ENCODE measurements at regions not wholly inside any gene's neighbourhood (a gene's known extent, or its start where the extent isn't known, plus 50 kb on each side); places are given as distances from the start of the nearest gene placed in this dataset.
"Not testable (repeated sequence)": the region's sequence is repeated elsewhere in the genome, so short reads cannot be mapped to it uniquely, and the experiment has no call there.

DNA sequence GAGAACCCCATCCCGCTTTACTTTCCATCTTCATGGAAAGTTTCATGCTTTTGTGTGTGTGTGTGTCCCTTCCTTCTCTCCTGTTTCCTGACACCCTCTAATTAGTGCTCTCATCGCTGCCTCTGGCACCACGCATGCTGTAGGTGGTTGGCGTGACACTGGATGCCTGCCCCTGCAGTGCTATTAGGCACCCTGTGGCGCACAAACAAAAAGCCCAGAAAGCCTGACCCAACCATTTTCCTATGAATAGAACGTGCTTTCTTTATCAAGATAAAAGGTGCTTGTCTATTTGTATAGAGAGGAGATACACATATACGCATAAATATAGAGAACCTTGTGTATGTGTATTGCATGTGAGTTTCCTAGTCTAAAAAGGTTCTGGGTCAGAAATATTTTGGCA lies 120.8 kb upstream of the CDCA7L start:
- no peak for DNase-seq (ENCODE audit: low spot score)

GRCh38 chr7:22064816-22065215 lies 119.1 kb upstream of the CDCA7L start:
- DNase-seq (ENCODE audit: low spot score): no peak

DNA sequence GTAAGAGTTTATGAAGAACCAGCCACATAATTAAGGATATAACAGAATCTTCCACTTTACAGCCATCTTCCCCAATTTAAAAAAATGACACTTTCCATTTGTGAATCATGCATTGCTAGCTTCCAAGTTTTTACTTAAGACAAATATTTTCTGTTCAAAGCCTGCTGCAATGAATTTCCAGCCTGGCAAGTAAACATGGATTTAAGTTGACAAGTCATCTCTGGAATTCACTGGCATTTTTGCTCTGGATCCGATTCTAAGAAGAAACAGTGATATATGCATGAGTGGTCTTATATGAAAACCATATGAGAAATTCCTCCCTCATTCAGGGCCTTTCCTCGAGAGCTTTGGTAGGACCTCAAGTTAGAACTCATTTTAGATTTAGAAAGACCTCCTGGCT lies 116.1 kb upstream of the CDCA7L start:
- DNase-seq (ENCODE audit: low spot score): no peak

GRCh38 chr7:22060863-22061262 lies 115.2 kb upstream of the CDCA7L start:
- no peak for DNase-seq (ENCODE audit: low spot score)

DNA sequence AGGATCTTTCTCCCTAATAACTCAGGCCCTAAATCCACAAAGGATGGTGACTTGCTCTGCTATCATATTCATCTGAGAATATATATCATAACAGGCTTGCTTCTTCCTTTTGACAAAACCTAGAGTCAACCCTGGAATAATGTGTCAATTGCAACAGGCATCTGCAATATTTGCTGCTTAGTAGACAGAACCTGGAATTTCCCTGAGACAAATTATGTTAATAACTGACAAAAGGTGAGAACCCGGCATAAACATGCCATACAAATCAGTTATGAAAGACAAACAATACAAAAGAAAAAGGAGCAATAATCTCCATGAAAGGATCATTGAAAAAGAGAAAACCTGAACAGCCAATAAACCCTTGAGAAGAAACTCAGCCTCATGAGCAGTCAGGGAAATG lies 114.5 kb upstream of the CDCA7L start:
- no peak for DNase-seq (ENCODE audit: low spot score)

DNA sequence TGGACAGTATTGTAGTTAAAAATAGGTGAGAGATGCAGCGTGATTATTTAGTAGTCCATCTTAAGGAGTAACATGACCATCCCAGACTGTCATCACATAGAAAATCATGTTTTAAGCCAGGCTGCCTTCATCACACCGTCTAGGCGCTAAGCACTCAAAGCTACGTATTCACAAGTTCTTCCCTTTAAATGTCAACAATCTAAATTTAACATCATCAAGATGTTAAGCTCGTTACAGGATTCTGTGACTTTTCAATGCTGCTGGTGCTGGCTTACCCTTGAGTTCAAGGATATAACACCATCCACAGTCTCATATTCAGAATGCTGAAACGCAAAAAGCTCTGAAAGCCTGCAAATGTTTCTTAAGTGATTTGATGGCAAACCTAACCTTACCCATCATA lies 109.5 kb upstream of the CDCA7L start:
- DNase-seq (ENCODE audit: low spot score): no peak

GRCh38 chr7:22052674-22053365 lies 107.1 kb upstream of the CDCA7L start:
- no peak for DNase-seq (ENCODE audit: low spot score)

GRCh38 chr7:22051886-22052673 lies 106.4 kb upstream of the CDCA7L start:
- no peak for DNase-seq (ENCODE audit: low spot score)

GRCh38 chr7:22049766-22050500 lies 104.2 kb upstream of the CDCA7L start:
- DNase-seq (ENCODE audit: low spot score): no peak

- no peak for DNase-seq (ENCODE audit: low spot score)
Observed at GRCh38 chr7:22043367-22043766, 97.7 kb upstream of the CDCA7L start.

DNA sequence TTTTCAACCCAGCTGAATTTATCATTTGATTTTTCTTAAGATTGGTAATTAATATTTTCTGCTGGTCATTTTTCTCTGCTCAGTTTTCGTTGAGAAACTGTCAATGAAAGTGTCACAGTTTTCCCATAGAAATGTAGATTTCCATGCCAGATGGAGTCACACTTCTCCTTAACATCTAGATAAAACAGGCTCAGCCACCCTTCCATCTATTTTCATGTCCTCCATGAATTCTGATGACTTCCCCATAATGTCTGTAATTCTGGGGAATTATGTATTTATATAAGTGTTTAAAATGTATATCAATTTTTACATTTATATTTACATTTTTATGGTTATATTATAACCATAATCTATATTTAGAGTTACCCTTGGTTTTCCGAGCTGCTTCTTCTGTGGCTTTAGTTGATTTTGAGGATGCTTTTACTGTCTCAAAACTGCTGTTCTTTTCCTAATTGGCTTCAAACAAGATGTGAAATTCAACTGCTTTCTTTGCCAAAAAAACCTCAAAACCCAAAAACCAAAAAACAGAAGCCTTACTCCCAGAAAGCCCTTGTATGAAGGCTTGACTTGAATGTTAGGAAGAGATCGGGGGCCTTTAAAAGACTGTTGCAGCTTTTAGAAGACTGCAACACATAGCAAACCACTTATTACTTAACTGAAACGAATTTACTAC lies 95.4 kb upstream of the CDCA7L start:
- no peak for DNase-seq (ENCODE audit: low spot score)

- DNase-seq (ENCODE audit: low spot score): no peak
Observed at GRCh38 chr7:22039670-22040069, 94.0 kb upstream of the CDCA7L start.

DNA sequence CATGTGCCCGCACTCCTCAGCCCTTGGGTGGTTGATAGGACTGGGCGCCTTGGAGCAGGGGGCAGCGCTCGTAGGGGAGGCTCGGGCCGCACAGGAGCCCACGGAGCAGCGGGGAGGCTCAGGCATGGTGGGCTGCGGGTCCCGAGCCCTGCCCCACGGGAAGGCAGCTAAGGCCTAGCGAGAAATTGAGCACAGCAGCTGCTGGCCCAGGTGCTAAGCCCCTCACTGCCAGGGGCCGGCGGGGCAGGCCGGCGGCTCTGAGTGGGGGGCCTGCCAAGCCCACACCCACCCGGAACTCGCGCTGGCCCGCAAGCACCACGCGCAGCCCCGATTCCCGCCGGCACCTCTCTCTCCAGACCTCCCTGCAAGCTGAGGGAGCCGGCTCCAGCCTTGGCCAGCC lies 86.7 kb upstream of the CDCA7L start:
- DNase-seq (ENCODE audit: low spot score): not testable (repeated sequence)

- DNase-seq (ENCODE audit: low spot score): not testable (repeated sequence)
Observed at GRCh38 chr7:22028656-22029055, 83.0 kb upstream of the CDCA7L start.

DNA sequence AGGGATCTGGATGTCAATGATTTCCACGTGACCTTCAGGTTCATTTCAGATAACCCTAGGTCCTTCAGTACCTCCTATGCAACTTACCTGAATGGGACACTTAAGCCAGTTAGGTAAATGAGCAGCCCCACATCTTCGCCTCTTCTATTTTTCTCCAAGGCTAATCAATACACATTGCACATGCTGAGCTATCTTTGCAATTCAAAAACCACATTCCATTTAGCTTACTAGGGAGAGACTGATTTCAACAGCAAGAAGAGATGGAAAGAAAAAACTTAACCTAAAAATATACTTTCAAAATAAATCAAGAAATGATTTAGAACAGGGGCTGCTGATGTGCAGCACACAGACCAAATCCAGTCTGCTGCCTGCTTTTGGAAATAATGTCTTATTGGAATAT lies 81.8 kb upstream of the CDCA7L start:
- DNase-seq (ENCODE audit: low spot score): no peak

GRCh38 chr7:22025983-22026382 lies 80.3 kb upstream of the CDCA7L start:
- no peak for DNase-seq (ENCODE audit: low spot score)

- DNase-seq (ENCODE audit: low spot score): no peak
Observed at GRCh38 chr7:22025075-22025474, 79.4 kb upstream of the CDCA7L start.

DNA sequence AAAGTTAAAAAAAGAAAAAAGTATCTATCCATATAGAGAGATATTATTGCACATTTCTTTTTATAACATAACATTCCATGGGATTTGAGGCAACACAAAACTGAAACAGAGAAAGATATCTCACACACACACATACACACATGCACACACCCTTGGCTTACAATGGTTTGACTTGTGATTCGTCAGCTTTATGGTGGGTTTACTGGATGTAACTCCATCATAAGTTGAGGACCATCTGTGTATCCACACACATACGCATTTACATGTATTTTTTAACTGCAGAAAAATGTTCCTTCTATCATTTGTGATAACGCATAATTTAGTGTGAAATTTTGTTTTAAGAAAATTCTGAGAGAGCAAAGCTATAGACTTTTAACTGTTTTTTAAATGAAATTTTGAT lies 74.2 kb upstream of the CDCA7L start:
- no peak for DNase-seq (ENCODE audit: low spot score)

GRCh38 chr7:22016507-22016906 lies 70.8 kb upstream of the CDCA7L start:
- no peak for DNase-seq (ENCODE audit: low spot score)

GRCh38 chr7:22013711-22014110 lies 68.0 kb upstream of the CDCA7L start:
- DNase-seq (ENCODE audit: low spot score): no peak

DNA sequence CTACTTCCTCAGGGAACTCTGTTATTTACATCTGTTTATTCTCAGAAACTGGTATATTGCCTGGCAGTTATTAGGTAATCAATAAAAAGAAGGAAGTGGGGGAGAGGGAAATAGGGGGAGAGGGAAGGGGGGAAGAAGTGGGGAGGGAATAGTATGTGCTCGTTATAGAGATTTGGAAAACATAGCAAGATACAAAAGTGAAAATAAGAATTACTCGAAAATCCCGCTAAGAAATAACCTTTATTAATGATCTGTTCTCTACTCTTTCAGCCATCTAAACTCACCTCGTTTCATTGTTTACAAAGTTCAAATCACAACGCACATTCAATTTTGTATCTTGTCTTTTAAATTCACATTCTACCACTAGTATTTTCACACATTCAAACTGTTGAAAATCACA lies 63.0 kb upstream of the CDCA7L start:
- DNase-seq (ENCODE audit: low spot score): no peak

DNA sequence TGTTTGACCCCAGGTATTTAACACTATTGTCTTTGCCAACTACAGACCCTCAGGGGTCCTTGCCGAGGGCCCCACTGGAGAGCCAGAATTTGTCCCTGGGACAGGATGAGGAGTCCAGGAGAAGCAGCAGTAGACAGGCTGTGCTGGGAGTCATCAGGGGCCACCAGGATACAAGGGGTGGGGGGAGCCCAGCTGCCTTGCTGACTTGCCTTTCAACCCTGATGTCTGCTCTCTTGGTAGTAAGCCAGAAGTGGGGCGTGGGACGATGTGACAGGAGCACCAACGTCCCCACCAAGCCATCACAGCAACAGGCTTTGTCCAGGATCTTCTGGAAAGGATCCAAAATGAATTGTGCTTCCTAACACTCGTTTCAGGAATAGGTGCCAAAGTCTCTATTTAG lies 62.4 kb upstream of the CDCA7L start:
- DNase-seq (ENCODE audit: low spot score): no peak
